Caco-2 (cell line): ENCODE measurements at regions not wholly inside any gene's neighbourhood (a gene's known extent, or its start where the extent isn't known, plus 50 kb on each side); places are given as distances from the start of the nearest gene placed in this dataset.

ENCODE experiments used
- BruUV-seq: library from RNA; stranded (reverse); fragments of 400-500 nt; replicated peaks from 2 replicates; lab custom pipeline; 2021; lab: Mats Ljungman, UMichigan
- CTCF ChIA-PET: fragments of 300-600 bp; sonication (Branson Sonifier 250); formaldehyde crosslinking; loops from one replicate; lab custom pipeline; 2022; ENCODE audit warnings: antibody characterized with exemption; lab: Charles Lee
- POLR2A ChIA-PET: fragments of 300-600 bp; sonication (Branson Sonifier 250); formaldehyde crosslinking; loops from one replicate; lab custom pipeline; 2022; ENCODE audit warnings: antibody characterized with exemption; lab: Charles Lee
- DNase-seq, 2 experiments: peaks; one replicate each; pipeline versions ENCODE4 v3.0.0 to v3.0.0-alpha.2; 2020 to 2022
- H3K27me3 ChIP-seq: replicated peaks from 2 replicates; pipeline ENCODE4 v1.6.0; 2011; ENCODE audit warnings: low read length; ENCODE audit not compliant: control insufficient read depth, insufficient read depth
- H3K36me3 ChIP-seq: 2 replicates; pipeline ENCODE4 v1.5.1; 2011; ENCODE audit warnings: low read length; ENCODE audit not compliant: control insufficient read depth, insufficient read depth
- H3K4me1 ChIP-seq: fragments of 250-450 bp; sonication (Bioruptor Pico); 2 replicates; pipeline ENCODE4 v1.5.1; 2020; ENCODE audit warnings: mild to moderate bottlenecking
- H3K4me3 ChIP-seq: 2 replicates; pipeline ENCODE4 v1.5.1; 2011; ENCODE audit warnings: low read depth, mild to moderate bottlenecking, control low read depth, low read length
- H3K9me3 ChIP-seq: fragments of 250-450 bp; sonication (Bioruptor Pico); 2 replicates; pipeline ENCODE4 v1.5.1; 2020; ENCODE audit warnings: mild to moderate bottlenecking, moderate library complexity
- H3K27ac Mint-ChIP-seq: one replicate; pipeline ENCODE4 v1.8.0; 2022; ENCODE audit warnings: mixed read lengths; ENCODE audit not compliant: unreplicated experiment
- H3K27me3 Mint-ChIP-seq: one replicate; pipeline ENCODE4 v1.8.0; 2022; ENCODE audit warnings: mixed read lengths; ENCODE audit not compliant: insufficient read depth, unreplicated experiment
- H3K36me3 Mint-ChIP-seq: one replicate; pipeline ENCODE4 v1.8.0; 2022; ENCODE audit warnings: mild to moderate bottlenecking, mixed read lengths; ENCODE audit not compliant: insufficient read depth, unreplicated experiment
- H3K4me1 Mint-ChIP-seq: one replicate; pipeline ENCODE4 v1.8.0; 2022; ENCODE audit warnings: low read depth, mixed read lengths; ENCODE audit not compliant: unreplicated experiment
- H3K4me3 Mint-ChIP-seq: one replicate; pipeline ENCODE4 v1.8.0; 2022; ENCODE audit warnings: mild to moderate bottlenecking, moderate library complexity, mixed read lengths; ENCODE audit not compliant: unreplicated experiment
- H3K9me3 Mint-ChIP-seq: one replicate; pipeline ENCODE4 v1.8.0; 2022; ENCODE audit warnings: mixed read lengths; ENCODE audit not compliant: unreplicated experiment
- CTCF ChIP-seq, 2 experiments: fragments of 200-600 bp in 1 of 2; IDR thresholded peaks; 1 replicate in 1 of 2; 2 replicates in 1 of 2; pipeline versions ENCODE4 v1.5.1 to v1.8.0; 2011 to 2022; ENCODE audit warnings: antibody characterized with exemption in 1 of 2, control low read depth in 1 of 2, inconsistent platforms in 1 of 2, low read depth in 1 of 2, low read length in 1 of 2, mild to moderate bottlenecking in 1 of 2, moderate library complexity in 1 of 2; ENCODE audit not compliant: insufficient read depth in 1 of 2, severe bottlenecking in 1 of 2, unreplicated experiment in 1 of 2
- intact Hi-C: fragments of 100-400 bp; cut with micrococcal nuclease; formaldehyde crosslinking; loops from one replicate; pipeline ENCODE4 v1.10.0; 2022; ENCODE audit not compliant: unreplicated experiment

- Mint-ChIP-seq H3K27me3 (peaks cover 24% of the 10 kb centered on the region), H3K9me3 (peaks cover 10% of the 10 kb centered on the region), H3K36me3 (no peaks in the 10 kb centered on the region), H3K4me1 (no peaks in the 10 kb centered on the region), H3K27ac (no peak overlapping the region), H3K4me3 (no peak overlapping the region)
- DNase-seq: no peak
- intact Hi-C loops: no loop called here
- no peak for TF ChIP-seq CTCF (IDR thresholded peaks at IDR 0.05; ENCODE audit: insufficient read depth in 1 of 2, low read depth in 1 of 2, low read length in 1 of 2, severe bottlenecking in 1 of 2, unreplicated experiment in 1 of 2)
- Histone ChIP-seq H3K9me3 (no peaks in the 10 kb centered on the region), H3K4me1 (no peaks in the 10 kb centered on the region), H3K27me3 (no peaks in the 10 kb centered on the region; the same call in 1 of the 2 replicates), H3K4me3 (no peak overlapping the region), H3K36me3 (no peaks in the 10 kb centered on the region)
- ChIA-PET POLR2A (no interaction called here), CTCF (interaction anchor here (0.6 kb wide), 1 partner anchor 9 kb away, joined by 3 read pairs; no protein-coding TSS in a partner anchor)
- BruUV-seq: no TSS peak
Observed at GRCh38 chr22:49289822-49290679, 537.6 kb downstream of the BRD1 start.

GRCh38 chr22:49286181-49286760 is 541.4 kb downstream of the BRD1 start:
- H3K4me1 Mint-ChIP-seq: no peaks in the 10 kb centered on the region
- H3K36me3 ChIP-seq: no peaks in the 10 kb centered on the region
- H3K9me3 Mint-ChIP-seq: no peaks in the 10 kb centered on the region
- no peaks in the 10 kb centered on the region; the same call in 1 of the 2 replicates for H3K27me3 ChIP-seq
- H3K27me3 Mint-ChIP-seq: peaks cover 38% of the 10 kb centered on the region
- intact Hi-C loops: no loop called here
- CTCF ChIA-PET: no interaction called here
- no peak overlapping the region for H3K4me3 ChIP-seq
- DNase-seq: no peak
- no peaks in the 10 kb centered on the region for H3K4me1 ChIP-seq
- H3K9me3 ChIP-seq: no peaks in the 10 kb centered on the region
- TF ChIP-seq CTCF (IDR thresholded peaks at IDR 0.05; ENCODE audit: insufficient read depth in 1 of 2, low read depth in 1 of 2, low read length in 1 of 2, severe bottlenecking in 1 of 2, unreplicated experiment in 1 of 2): no peak
- no peak overlapping the region for H3K27ac Mint-ChIP-seq
- no peaks in the 10 kb centered on the region for H3K36me3 Mint-ChIP-seq
- BruUV-seq: no TSS peak
- no peak overlapping the region for H3K4me3 Mint-ChIP-seq
- POLR2A ChIA-PET: no interaction called here

GRCh38 chr22:49284931-49285330 is 542.7 kb downstream of the BRD1 start:
- H3K27me3 Mint-ChIP-seq: peaks cover 44% of the 10 kb centered on the region

More at GRCh38 chr22:49284931-49285330, 542.7 kb downstream of the BRD1 start:
- intact Hi-C loops: no loop called here
- ChIA-PET CTCF (no interaction called here), POLR2A (no interaction called here)
- Histone ChIP-seq H3K9me3 (peaks cover 3% of the 10 kb centered on the region; the same call in 1 of the 2 replicates), H3K36me3 (no peaks in the 10 kb centered on the region), H3K27me3 (no peaks in the 10 kb centered on the region), H3K4me3 (no peak overlapping the region), H3K4me1 (no peaks in the 10 kb centered on the region)
- H3K36me3 Mint-ChIP-seq: peaks cover 5% of the 10 kb centered on the region
- no TSS peak for BruUV-seq
- H3K27ac Mint-ChIP-seq: no peak overlapping the region
- no peaks in the 10 kb centered on the region for H3K4me1 Mint-ChIP-seq
- no peak overlapping the region for H3K4me3 Mint-ChIP-seq
- no peak for TF ChIP-seq CTCF (IDR thresholded peaks at IDR 0.05; ENCODE audit: insufficient read depth in 1 of 2, low read depth in 1 of 2, low read length in 1 of 2, severe bottlenecking in 1 of 2, unreplicated experiment in 1 of 2)
- DNase-seq: no peak
- peaks cover 8% of the 10 kb centered on the region for H3K9me3 Mint-ChIP-seq
